WERI-Rb-1 (cell line): ENCODE measurements at regions not wholly inside any gene's neighbourhood (a gene's known extent, or its start where the extent isn't known, plus 50 kb on each side); places are given as distances from the start of the nearest gene placed in this dataset.
A peak's percentile ranks its signal among the peaks of the same experiment; 100 is the strongest.
"Not testable (repeated sequence)": the region's sequence is repeated elsewhere in the genome, so short reads cannot be mapped to it uniquely, and the experiment has no call there.

Experiments
- DNase-seq: peaks from one replicate; pipeline ENCODE4 v3.0.0-alpha.2; 2020
- H3K27ac ChIP-seq: fragments of 250-450 bp; sonication (Bioruptor Pico); 2 replicates; pipeline ENCODE4 v1.5.1; 2020; ENCODE audit warnings: mild to moderate bottlenecking, moderate library complexity
- H3K27me3 ChIP-seq: fragments of 250-450 bp; sonication (Bioruptor Pico); 2 replicates; pipeline ENCODE4 v1.5.1; 2021; ENCODE audit warnings: mild to moderate bottlenecking, low read depth, moderate library complexity; ENCODE audit not compliant: insufficient read depth, severe bottlenecking
- H3K36me3 ChIP-seq: fragments of 250-450 bp; sonication (Bioruptor Pico); 2 replicates; pipeline ENCODE4 v1.5.1; 2020; ENCODE audit warnings: mild to moderate bottlenecking, moderate library complexity
- H3K4me3 ChIP-seq: 2 replicates; pipeline ENCODE4 v1.5.1; 2011; ENCODE audit warnings: low read depth, mild to moderate bottlenecking, control low read depth, low read length
- H3K9me3 ChIP-seq: fragments of 250-450 bp; sonication (Bioruptor Pico); 2 replicates; pipeline ENCODE4 v1.5.1; 2021; ENCODE audit warnings: mild to moderate bottlenecking, moderate library complexity; ENCODE audit not compliant: severe bottlenecking
- CTCF ChIP-seq: IDR thresholded peaks from 2 replicates; pipeline ENCODE4 v1.5.1; 2011; ENCODE audit warnings: low read depth, mild to moderate bottlenecking, control low read depth, inconsistent platforms, low read length

- Histone ChIP-seq H3K4me3 (no peak overlapping the region), H3K9me3 (no peaks in the 10 kb centered on the region), H3K36me3 (no peaks in the 10 kb centered on the region), H3K27ac (no peak overlapping the region), H3K27me3 (no peaks in the 10 kb centered on the region)
- no peak for DNase-seq
- no peak for TF ChIP-seq CTCF
These were observed 113.2 kb upstream of the SPATS2L start for GRCh38 chr2:200193331-200193730.

GRCh38 chr2:200193791-200194190 is 112.7 kb upstream of the SPATS2L start:
- no peak for TF ChIP-seq CTCF
- no peaks in the 10 kb centered on the region for H3K27me3 ChIP-seq
- H3K4me3 ChIP-seq = no peak overlapping the region
- no peaks in the 10 kb centered on the region for H3K36me3 ChIP-seq
- no peaks in the 10 kb centered on the region for H3K9me3 ChIP-seq
- no peak overlapping the region for H3K27ac ChIP-seq
- no peak for DNase-seq

- DNase-seq = no peak
- Histone ChIP-seq H3K9me3 (no peaks in the 10 kb centered on the region), H3K27me3 (no peaks in the 10 kb centered on the region), H3K4me3 (no peak overlapping the region), H3K36me3 (no peaks in the 10 kb centered on the region), H3K27ac (no peak overlapping the region)
- TF ChIP-seq CTCF = no peak
These were observed 111.7 kb upstream of the SPATS2L start for GRCh38 chr2:200194746-200195145.

- no peaks in the 10 kb centered on the region for H3K36me3 ChIP-seq
- TF ChIP-seq CTCF = no peak
- no peaks in the 10 kb centered on the region for H3K9me3 ChIP-seq
- H3K27me3 ChIP-seq = no peaks in the 10 kb centered on the region
- H3K4me3 ChIP-seq = no peak overlapping the region
- no peak for DNase-seq
- H3K27ac ChIP-seq = no peak overlapping the region
These were observed 107.5 kb upstream of the SPATS2L start for GRCh38 chr2:200199005-200199404.

- H3K36me3 ChIP-seq = no peaks in the 10 kb centered on the region
- peak; percentile 20 for DNase-seq
- no peaks in the 10 kb centered on the region for H3K27me3 ChIP-seq
- no peak overlapping the region for H3K27ac ChIP-seq
- 0 out of 2 replicates have a peak, but pooled peaks have one; percentile 10 for TF ChIP-seq CTCF
- H3K9me3 ChIP-seq = no peaks in the 10 kb centered on the region
- H3K4me3 ChIP-seq = no peak overlapping the region
These were observed 106.8 kb upstream of the SPATS2L start for GRCh38 chr2:200199576-200200263.

- H3K36me3 ChIP-seq, H3K4me3 ChIP-seq, H3K9me3 ChIP-seq, DNase-seq, H3K27me3 ChIP-seq, H3K27ac ChIP-seq: not testable (repeated sequence)
These were observed 104.7 kb upstream of the SPATS2L start for GRCh38 chr2:200201839-200202238.
